Lung (tissue), 11 donors: ENCODE measurements at regions not wholly inside any gene's neighbourhood (a gene's known extent, or its start where the extent isn't known, plus 50 kb on each side); places are given as distances from the start of the nearest gene placed in this dataset.

Source experiments
- ATAC-seq: fragments of 200-7000 bp; cut with Tn5 transposase; one replicate; pipeline ENCODE4 v1.9.1; 2020; ENCODE audit warnings: moderate number of reproducible peaks; ENCODE audit not compliant: insufficient read depth, low FRiP score
- DNase-seq, 3 donors: peaks; one replicate each; pipeline ENCODE4 v3.0.0-alpha.2; 2013 to 2017
- H3K27ac ChIP-seq, 2 donors: one replicate each; pipeline ENCODE4 v1.5.1; 2013; ENCODE audit warnings: mild to moderate bottlenecking in 2 of 2, moderate library complexity in 2 of 2, control low read depth in 1 of 2, inconsistent platforms in 1 of 2, low read depth in 1 of 2, low read length in 1 of 2
- H3K27me3 ChIP-seq, 3 donors: one replicate each; pipeline ENCODE4 v1.5.1; 2013; ENCODE audit warnings: low read length in 2 of 3; ENCODE audit not compliant: control insufficient read depth in 3 of 3, insufficient read depth in 3 of 3
- H3K36me3 ChIP-seq, 4 donors: one replicate each; pipeline ENCODE4 v1.5.1; 2013; ENCODE audit warnings: low read length in 4 of 4, mild to moderate bottlenecking in 1 of 4, moderate library complexity in 1 of 4; ENCODE audit not compliant: control insufficient read depth in 4 of 4, insufficient read depth in 4 of 4
- H3K4me1 ChIP-seq, 5 donors: one replicate each; pipeline ENCODE4 v1.5.1; 2013; ENCODE audit warnings: low read length in 5 of 5, mild to moderate bottlenecking in 2 of 5, moderate library complexity in 1 of 5; ENCODE audit not compliant: control insufficient read depth in 5 of 5, insufficient read depth in 5 of 5
- H3K4me3 ChIP-seq: one replicate; pipeline ENCODE4 v1.5.1; 2013; ENCODE audit warnings: mild to moderate bottlenecking, control low read depth, moderate library complexity
- H3K9ac ChIP-seq, 2 donors: one replicate each; pipeline ENCODE4 v1.5.1; 2013; ENCODE audit warnings: low read length in 2 of 2, control low read depth in 1 of 2; ENCODE audit not compliant: insufficient read depth in 1 of 2
- H3K9me3 ChIP-seq, 4 donors: one replicate each; pipeline ENCODE4 v1.5.1; 2013; ENCODE audit warnings: low read length in 3 of 4, mild to moderate bottlenecking in 1 of 4, moderate library complexity in 1 of 4; ENCODE audit not compliant: control insufficient read depth in 4 of 4, insufficient read depth in 3 of 4
- WGBS, 2 donors: extraction: QIAGEN DNeasy Blood & Tissue Kit; methylation state at CpG; one replicate each; pipeline ENCODE4 v1.1.7; 2013; 5-methylcytosine and 5-hydroxymethylcytosine counted together
- TF ChIP-seq, protein P1 (sequence below): IDR thresholded peaks from 2 replicates; pipeline ENCODE4 v1.5.1; 2012; ENCODE audit warnings: mild to moderate bottlenecking; ENCODE audit errors: control extremely low read depth, extremely low read depth
- donor health status: control.
- donor health status: control.
- donor health status: Bipolar disorder and iron deficiency.
- donor health status: healthy.
- donor health status: DM: yes; HTN: yes; CAD: no.

- TF ChIP-seq, protein P1, sequence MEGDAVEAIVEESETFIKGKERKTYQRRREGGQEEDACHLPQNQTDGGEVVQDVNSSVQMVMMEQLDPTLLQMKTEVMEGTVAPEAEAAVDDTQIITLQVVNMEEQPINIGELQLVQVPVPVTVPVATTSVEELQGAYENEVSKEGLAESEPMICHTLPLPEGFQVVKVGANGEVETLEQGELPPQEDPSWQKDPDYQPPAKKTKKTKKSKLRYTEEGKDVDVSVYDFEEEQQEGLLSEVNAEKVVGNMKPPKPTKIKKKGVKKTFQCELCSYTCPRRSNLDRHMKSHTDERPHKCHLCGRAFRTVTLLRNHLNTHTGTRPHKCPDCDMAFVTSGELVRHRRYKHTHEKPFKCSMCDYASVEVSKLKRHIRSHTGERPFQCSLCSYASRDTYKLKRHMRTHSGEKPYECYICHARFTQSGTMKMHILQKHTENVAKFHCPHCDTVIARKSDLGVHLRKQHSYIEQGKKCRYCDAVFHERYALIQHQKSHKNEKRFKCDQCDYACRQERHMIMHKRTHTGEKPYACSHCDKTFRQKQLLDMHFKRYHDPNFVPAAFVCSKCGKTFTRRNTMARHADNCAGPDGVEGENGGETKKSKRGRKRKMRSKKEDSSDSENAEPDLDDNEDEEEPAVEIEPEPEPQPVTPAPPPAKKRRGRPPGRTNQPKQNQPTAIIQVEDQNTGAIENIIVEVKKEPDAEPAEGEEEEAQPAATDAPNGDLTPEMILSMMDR: no peak
- no peak for DNase-seq
Measured at GRCh38 chr5:164302533-164303235, 797.3 kb downstream of the MAT2B start.

GRCh38 chr5:164303646-164304215 lies 798.3 kb downstream of the MAT2B start:
- Histone ChIP-seq H3K4me1 (no peaks in the 10 kb centered on the region), H3K36me3 (no peaks in the 10 kb centered on the region), H3K9ac (no peak overlapping the region), H3K9me3 (no peaks in the 10 kb centered on the region), H3K27ac (no peak overlapping the region), H3K4me3 (no peak overlapping the region), H3K27me3 (no peaks in the 10 kb centered on the region)
- TF ChIP-seq, protein P1: no peak
- no peak for ATAC-seq
- WGBS, 2 donors: 65 to 83% methylated on average over 2 of the region's 2 CpGs
- DNase-seq: peak in 2 of 3 donors; percentile 4 to 14

More at GRCh38 chr5:164302533-164303235, 797.3 kb downstream of the MAT2B start:
- Histone ChIP-seq H3K4me1 (no peaks in the 10 kb centered on the region), H3K4me3 (no peak overlapping the region), H3K9me3 (no peaks in the 10 kb centered on the region), H3K27me3 (no peaks in the 10 kb centered on the region), H3K27ac (no peak overlapping the region), H3K9ac (no peak overlapping the region), H3K36me3 (no peaks in the 10 kb centered on the region)
- no peak for ATAC-seq
- 62 to 79% methylated on average over 2 of the region's 2 CpGs for WGBS, 2 donors

- no peak for DNase-seq
- Histone ChIP-seq H3K27me3 (no peaks in the 10 kb centered on the region), H3K9me3 (no peaks in the 10 kb centered on the region), H3K4me1 (no peaks in the 10 kb centered on the region), H3K36me3 (no peaks in the 10 kb centered on the region), H3K27ac (no peak overlapping the region), H3K4me3 (no peak overlapping the region), H3K9ac (no peak overlapping the region)
- no peak for ATAC-seq
- 89 to 94% methylated on average over 3 of the region's 3 CpGs for WGBS, 2 donors
- TF ChIP-seq, protein P1: no peak
Measured at GRCh38 chr5:164306662-164307061, 801.2 kb downstream of the MAT2B start.

- H3K4me3 ChIP-seq: no peak overlapping the region
- no peaks in the 10 kb centered on the region for H3K9me3 ChIP-seq
- TF ChIP-seq, protein P1: no peak
- no peaks in the 10 kb centered on the region for H3K27me3 ChIP-seq
- no peaks in the 10 kb centered on the region for H3K36me3 ChIP-seq
- no peak overlapping the region for H3K9ac ChIP-seq
- H3K27ac ChIP-seq: no peak overlapping the region
- DNase-seq (no peak), ATAC-seq (no peak)
- 87 to 91% methylated on average over 5 of the region's 5 CpGs for WGBS, 2 donors
- H3K4me1 ChIP-seq: no peaks in the 10 kb centered on the region
Measured at GRCh38 chr5:164312801-164313200, 807.4 kb downstream of the MAT2B start.
